Lower lobe of right lung (tissue), 2 donors: ENCODE measurements at regions not wholly inside any gene's neighbourhood (a gene's known extent, or its start where the extent isn't known, plus 50 kb on each side); places are given as distances from the start of the nearest gene placed in this dataset.

Source experiments
- ATAC-seq, 2 donors: fragments of 200-7000 bp; cut with Tn5 transposase; one replicate each; pipeline ENCODE4 v1.9.1; 2020 to 2022; ENCODE audit warnings: mild to moderate bottlenecking in 2 of 2, moderate library complexity in 2 of 2
- DNase-seq: peaks from one replicate; pipeline ENCODE4 v3.0.0-alpha.2; 2020
- H3K27ac ChIP-seq: fragments of 200-600 bp; one replicate; pipeline ENCODE4 v1.8.0; 2022
- H3K27me3 ChIP-seq: fragments of 200-600 bp; one replicate; pipeline ENCODE4 v1.8.0; 2022; ENCODE audit warnings: low read depth
- H3K36me3 ChIP-seq: fragments of 200-600 bp; one replicate; pipeline ENCODE4 v1.8.0; 2022; ENCODE audit warnings: mild to moderate bottlenecking
- H3K4me1 ChIP-seq: fragments of 200-600 bp; one replicate; pipeline ENCODE4 v1.8.0; 2022
- H3K4me3 ChIP-seq: fragments of 200-600 bp; one replicate; pipeline ENCODE4 v1.8.0; 2022; ENCODE audit warnings: mild to moderate bottlenecking
- H3K9me3 ChIP-seq: fragments of 200-600 bp; one replicate; pipeline ENCODE4 v1.8.0; 2022
- intact Hi-C: fragments of 100-400 bp; cut with DNase I; formaldehyde crosslinking; loops from one replicate; pipeline ENCODE4 v1.11.0; 2022
- TF ChIP-seq, protein P1 (sequence below): fragments of 200-600 bp; IDR thresholded peaks from one replicate; pipeline ENCODE4 v1.8.0; 2022; ENCODE audit warnings: antibody characterized with exemption, mild to moderate bottlenecking
- donor health status: DM: no; HTN: yes; CAD: no; lungs with severe emphysema.

DNA sequence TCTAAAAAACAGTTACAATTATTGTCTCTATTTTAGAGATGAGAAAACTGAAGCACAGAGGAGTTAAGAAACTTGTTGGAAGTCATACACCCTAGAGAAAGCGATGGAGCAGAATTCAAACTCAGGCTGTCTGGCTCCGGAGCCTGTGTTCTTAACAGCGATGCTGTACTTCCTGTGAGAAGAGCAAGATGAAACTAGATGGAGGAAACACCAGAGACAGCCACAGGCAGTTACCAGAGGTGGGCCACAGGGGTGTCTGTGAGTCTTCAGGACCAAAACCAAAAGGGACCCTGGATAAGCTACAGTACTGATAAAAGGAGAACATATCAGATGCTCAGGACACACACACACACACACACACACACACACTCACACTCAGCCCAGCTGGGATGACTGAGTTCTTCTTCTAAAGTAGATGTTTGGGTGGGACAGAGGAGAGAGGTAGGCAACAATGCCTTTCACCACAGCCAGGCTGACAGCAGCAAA lies 289.2 kb downstream of the FZD1 start:
- DNase-seq (no peak), ATAC-seq (no peak)
- intact Hi-C loops: no loop called here
- TF ChIP-seq, protein P1, sequence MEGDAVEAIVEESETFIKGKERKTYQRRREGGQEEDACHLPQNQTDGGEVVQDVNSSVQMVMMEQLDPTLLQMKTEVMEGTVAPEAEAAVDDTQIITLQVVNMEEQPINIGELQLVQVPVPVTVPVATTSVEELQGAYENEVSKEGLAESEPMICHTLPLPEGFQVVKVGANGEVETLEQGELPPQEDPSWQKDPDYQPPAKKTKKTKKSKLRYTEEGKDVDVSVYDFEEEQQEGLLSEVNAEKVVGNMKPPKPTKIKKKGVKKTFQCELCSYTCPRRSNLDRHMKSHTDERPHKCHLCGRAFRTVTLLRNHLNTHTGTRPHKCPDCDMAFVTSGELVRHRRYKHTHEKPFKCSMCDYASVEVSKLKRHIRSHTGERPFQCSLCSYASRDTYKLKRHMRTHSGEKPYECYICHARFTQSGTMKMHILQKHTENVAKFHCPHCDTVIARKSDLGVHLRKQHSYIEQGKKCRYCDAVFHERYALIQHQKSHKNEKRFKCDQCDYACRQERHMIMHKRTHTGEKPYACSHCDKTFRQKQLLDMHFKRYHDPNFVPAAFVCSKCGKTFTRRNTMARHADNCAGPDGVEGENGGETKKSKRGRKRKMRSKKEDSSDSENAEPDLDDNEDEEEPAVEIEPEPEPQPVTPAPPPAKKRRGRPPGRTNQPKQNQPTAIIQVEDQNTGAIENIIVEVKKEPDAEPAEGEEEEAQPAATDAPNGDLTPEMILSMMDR: no peak
- no peaks in the 10 kb centered on the region for H3K27me3 ChIP-seq
- H3K4me3 ChIP-seq: no peak overlapping the region
- H3K27ac ChIP-seq: no peak overlapping the region
- no peaks in the 10 kb centered on the region for H3K9me3 ChIP-seq
- no peaks in the 10 kb centered on the region for H3K4me1 ChIP-seq
- no peaks in the 10 kb centered on the region for H3K36me3 ChIP-seq

DNA sequence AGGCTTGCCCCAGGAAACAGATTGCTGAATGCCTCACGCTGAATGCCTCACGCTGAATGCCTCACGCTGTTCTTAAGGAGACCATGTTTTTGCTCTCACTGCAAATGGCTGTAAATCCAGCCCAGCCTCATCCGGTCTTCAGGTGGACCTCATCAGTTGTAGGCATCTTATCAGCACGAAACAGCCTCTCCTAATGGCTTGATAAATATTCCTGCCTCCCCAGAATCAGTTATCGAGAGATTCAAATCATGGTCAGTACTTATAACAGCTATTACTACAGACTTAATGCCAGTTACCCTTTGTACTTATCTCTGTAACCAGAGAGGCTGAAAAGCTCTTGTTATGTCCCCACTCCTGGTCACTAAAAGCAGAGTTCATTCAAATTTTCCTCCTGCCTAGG lies 290.6 kb downstream of the FZD1 start:
- Histone ChIP-seq H3K27me3 (no peaks in the 10 kb centered on the region), H3K9me3 (no peaks in the 10 kb centered on the region), H3K27ac (no peak overlapping the region), H3K4me1 (no peaks in the 10 kb centered on the region), H3K36me3 (no peaks in the 10 kb centered on the region), H3K4me3 (no peak overlapping the region)
- DNase-seq (no peak), ATAC-seq (no peak)
- TF ChIP-seq, protein P1: no peak
- intact Hi-C loops: no loop called here

DNA sequence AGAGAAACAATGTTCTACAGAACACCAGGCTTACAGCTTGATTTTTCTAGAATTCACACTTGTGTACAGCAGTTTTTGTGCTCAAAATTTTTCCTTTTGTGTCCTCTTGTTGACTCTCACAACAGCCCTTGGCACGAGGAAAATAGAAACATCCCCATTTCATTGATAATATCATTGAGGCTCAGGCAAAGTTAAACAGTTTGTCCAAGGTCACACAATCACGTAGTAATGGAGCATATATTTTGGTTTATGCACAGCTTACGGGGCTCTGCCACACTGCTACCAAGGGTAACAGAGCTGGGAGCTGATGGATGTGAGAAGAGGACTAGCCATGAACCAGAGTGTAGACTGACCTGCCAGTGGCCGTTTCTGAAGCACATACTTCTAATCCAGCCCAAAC lies 292.0 kb downstream of the FZD1 start:
- H3K27ac ChIP-seq: no peak overlapping the region
- no peak for ATAC-seq
- TF ChIP-seq, protein P1: no peak

DNA sequence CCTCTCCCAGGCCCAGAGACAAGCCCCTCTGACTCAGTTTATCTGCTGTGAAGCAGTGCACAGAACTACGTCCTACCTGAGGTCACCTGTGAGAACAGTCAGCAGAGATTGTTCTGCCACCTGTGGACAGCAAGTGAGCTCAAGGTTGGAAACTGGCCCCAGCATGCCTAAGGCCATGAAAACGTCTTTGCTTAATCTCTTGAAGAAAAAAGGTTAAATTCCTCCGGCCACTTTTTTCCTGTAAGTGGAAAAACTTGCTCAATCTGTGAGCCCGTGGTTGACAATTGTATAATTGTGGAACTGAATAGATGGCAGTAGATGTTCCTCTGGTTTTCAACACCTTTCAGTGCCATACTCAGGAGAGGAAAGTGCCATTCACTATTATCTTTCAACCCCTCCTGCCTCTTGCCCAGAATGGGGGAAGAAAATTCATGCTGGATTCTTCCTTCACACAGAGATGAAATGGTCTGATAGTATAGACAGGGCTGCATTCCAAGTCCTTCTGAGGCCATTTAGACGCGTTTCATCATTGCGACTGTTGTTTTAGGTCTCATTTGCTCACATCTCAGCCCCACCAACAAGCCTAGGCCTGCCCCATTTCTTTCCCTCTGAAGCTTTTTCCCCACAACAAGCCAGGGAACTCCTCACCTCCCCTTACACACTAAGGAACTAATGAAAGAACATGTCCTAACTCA lies 292.9 kb downstream of the FZD1 start:
- Histone ChIP-seq H3K4me3 (no peak overlapping the region), H3K36me3 (no peaks in the 10 kb centered on the region), H3K27me3 (no peaks in the 10 kb centered on the region), H3K27ac (no peak overlapping the region), H3K4me1 (no peaks in the 10 kb centered on the region), H3K9me3 (no peaks in the 10 kb centered on the region)
- DNase-seq: no peak
- TF ChIP-seq, protein P1: no peak
- ATAC-seq: no peak
- intact Hi-C loops: no loop called here

More for the DNA sequence above, 292.0 kb downstream of the FZD1 start:
- Histone ChIP-seq H3K36me3 (no peaks in the 10 kb centered on the region), H3K9me3 (no peaks in the 10 kb centered on the region), H3K4me3 (no peak overlapping the region), H3K4me1 (no peaks in the 10 kb centered on the region), H3K27me3 (no peaks in the 10 kb centered on the region)
- intact Hi-C loops: no loop called here
- DNase-seq: no peak

DNA sequence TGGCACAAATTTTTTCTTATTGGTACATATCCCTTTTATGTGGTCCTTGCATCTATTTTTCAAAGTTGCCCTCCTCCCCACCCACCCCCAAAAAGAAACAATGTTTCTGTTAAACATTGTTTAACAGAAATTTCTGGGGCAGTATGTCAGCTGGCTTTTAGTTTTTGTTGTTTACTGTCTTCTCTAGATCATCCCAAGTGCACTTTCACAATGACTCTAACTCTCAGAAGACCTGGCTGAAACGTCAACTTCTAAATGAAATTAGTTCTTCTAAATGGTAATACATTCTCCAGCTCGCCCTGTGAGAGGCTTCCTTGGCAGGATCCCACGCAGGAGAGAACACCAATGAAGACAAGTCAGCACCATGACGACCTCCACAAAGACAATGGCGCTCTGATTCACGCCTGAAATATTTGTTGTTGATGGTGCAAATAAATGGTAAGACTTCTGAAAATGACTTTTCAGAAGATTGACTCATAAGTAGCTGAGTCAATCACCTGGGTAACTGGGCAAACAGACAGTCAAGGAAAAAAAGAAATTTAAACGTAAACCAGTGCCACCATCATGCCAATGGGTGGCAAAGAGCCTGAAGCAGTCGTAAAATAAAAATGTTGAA lies 293.7 kb downstream of the FZD1 start:
- Histone ChIP-seq H3K4me1 (no peaks in the 10 kb centered on the region), H3K36me3 (no peaks in the 10 kb centered on the region), H3K27me3 (no peaks in the 10 kb centered on the region), H3K27ac (no peak overlapping the region), H3K4me3 (no peak overlapping the region), H3K9me3 (no peaks in the 10 kb centered on the region)
- intact Hi-C loops: no loop called here
- TF ChIP-seq, protein P1: no peak
- ATAC-seq (no peak), DNase-seq (no peak)
